OCI-LY7 (cell line): ENCODE measurements at regions not wholly inside any gene's neighbourhood (a gene's known extent, or its start where the extent isn't known, plus 50 kb on each side); places are given as distances from the start of the nearest gene placed in this dataset.

Experiments used
- CTCF ChIP-seq: fragments of 200-600 bp; sonication (generic); conservative IDR thresholded peaks from 2 replicates; pipeline ENCODE4 v1.5.1; 2014; ENCODE audit warnings: mild to moderate bottlenecking, antibody characterized with exemption, low read length, moderate library complexity, mixed read lengths
- EZH2phosphoT487 ChIP-seq: fragments of 200-600 bp; sonication (generic); IDR thresholded peaks from 2 replicates; pipeline ENCODE4 v1.6.1; 2018; ENCODE audit warnings: low read depth, borderline replicate concordance, mild to moderate bottlenecking, mixed run types, antibody characterized with exemption, low read length, moderate library complexity, mixed read lengths

GRCh38 chr7:17063045-17063383 is 181.2 kb upstream of the AGR3 start:
- peak; percentile 36; the same call in 1 of the 2 replicates for TF ChIP-seq CTCF
- TF ChIP-seq EZH2phosphoT487 = no peak
